Subcutaneous abdominal adipose tissue (tissue), 5 donors: ENCODE measurements at regions not wholly inside any gene's neighbourhood (a gene's known extent, or its start where the extent isn't known, plus 50 kb on each side); places are given as distances from the start of the nearest gene placed in this dataset.

Experiments
- H3K27ac ChIP-seq: one replicate; pipeline ENCODE4 v1.7.0; 2013; ENCODE audit warnings: low read depth, mild to moderate bottlenecking, inconsistent platforms, low read length, moderate library complexity
- H3K27me3 ChIP-seq, 5 donors: one replicate each; pipeline ENCODE4 v1.7.0; 2013; ENCODE audit warnings: low read length in 5 of 5, inconsistent platforms in 1 of 5; ENCODE audit not compliant: control insufficient read depth in 5 of 5, insufficient read depth in 4 of 5
- H3K36me3 ChIP-seq, 5 donors: one replicate each; pipeline ENCODE4 v1.7.0; 2013; ENCODE audit warnings: low read length in 5 of 5; ENCODE audit not compliant: control insufficient read depth in 5 of 5, insufficient read depth in 5 of 5
- H3K4me1 ChIP-seq, 5 donors: one replicate each; pipeline ENCODE4 v1.7.0; 2013; ENCODE audit warnings: low read length in 5 of 5, mild to moderate bottlenecking in 3 of 5, moderate library complexity in 1 of 5; ENCODE audit not compliant: control insufficient read depth in 5 of 5, insufficient read depth in 5 of 5
- H3K4me3 ChIP-seq, 5 donors: one replicate each; pipeline ENCODE4 v1.7.0; 2013; ENCODE audit warnings: low read length in 5 of 5, low read depth in 1 of 5
- H3K9ac ChIP-seq, 5 donors: one replicate each; pipeline ENCODE4 v1.7.0; 2013; ENCODE audit warnings: low read length in 5 of 5, mild to moderate bottlenecking in 4 of 5, moderate library complexity in 3 of 5
- H3K9me3 ChIP-seq, 5 donors: one replicate each; pipeline ENCODE4 v1.7.0; 2013; ENCODE audit warnings: low read length in 5 of 5; ENCODE audit not compliant: control insufficient read depth in 5 of 5
- donor health status: healthy.
- donor health status: healthy.
- donor health status: healthy.
- donor health status: healthy.
- donor health status: healthy.

- Histone ChIP-seq H3K36me3 (no peaks in the 10 kb centered on the region), H3K27ac (no peak overlapping the region), H3K9me3 (peaks cover 0 to 2% (median 0%) of the 10 kb centered on the region in 5 donors), H3K4me1 (no peaks in the 10 kb centered on the region), H3K4me3 (no peak overlapping the region), H3K9ac (no peak overlapping the region), H3K27me3 (no peaks in the 10 kb centered on the region)
Observed at GRCh38 chr3:18789734-18790133, 358.6 kb upstream of the KCNH8 start.

DNA sequence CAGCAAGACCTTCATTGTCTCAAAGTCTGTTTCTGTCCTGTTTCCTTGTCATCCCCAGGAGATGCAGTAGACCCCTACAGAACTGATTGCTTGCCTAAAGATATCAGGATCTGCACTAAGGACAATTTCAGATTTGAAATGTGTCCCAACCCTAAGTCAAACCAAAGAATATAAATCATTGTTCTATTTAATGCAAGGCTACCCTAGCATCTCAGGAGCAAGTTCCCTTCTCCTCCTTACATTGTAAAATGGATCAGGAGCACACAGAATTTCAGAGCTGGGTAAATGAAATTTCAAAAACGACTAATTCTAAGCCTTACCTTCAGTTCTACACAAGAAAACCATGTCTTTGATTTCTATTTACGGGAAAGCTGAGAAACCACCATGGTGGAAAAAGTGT is 360.9 kb upstream of the KCNH8 start:
- H3K4me3 ChIP-seq: no peak overlapping the region
- H3K9ac ChIP-seq: no peak overlapping the region
- H3K9me3 ChIP-seq: no peaks in the 10 kb centered on the region
- H3K36me3 ChIP-seq: no peaks in the 10 kb centered on the region
- no peaks in the 10 kb centered on the region for H3K4me1 ChIP-seq
- H3K27me3 ChIP-seq: no peaks in the 10 kb centered on the region
- no peak overlapping the region for H3K27ac ChIP-seq

GRCh38 chr3:18786650-18787323 is 361.5 kb upstream of the KCNH8 start:
- Histone ChIP-seq H3K36me3 (no peaks in the 10 kb centered on the region), H3K4me3 (no peak overlapping the region), H3K9me3 (no peaks in the 10 kb centered on the region), H3K27me3 (no peaks in the 10 kb centered on the region), H3K4me1 (no peaks in the 10 kb centered on the region), H3K9ac (no peak overlapping the region), H3K27ac (no peak overlapping the region)

DNA sequence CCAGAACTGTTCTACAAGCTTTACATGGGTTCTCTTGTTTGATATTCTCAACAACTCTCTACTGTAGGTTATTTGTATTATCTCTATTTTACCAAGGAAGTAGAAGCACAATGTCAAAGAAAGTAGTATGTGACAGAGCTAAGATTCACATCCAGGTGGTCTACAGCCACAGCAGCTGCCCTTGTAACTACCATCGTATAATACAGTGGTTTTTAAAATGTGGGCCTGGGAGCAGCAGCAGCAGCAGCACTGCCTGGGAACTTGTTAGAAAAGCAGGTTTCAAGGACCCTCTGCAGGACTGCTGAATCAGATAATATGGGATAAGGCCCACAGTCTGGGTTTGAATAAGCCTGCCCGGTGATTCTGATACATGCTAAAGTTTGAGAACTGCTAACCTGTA is 357.1 kb upstream of the SATB1 start:
- Histone ChIP-seq H3K27ac (no peak overlapping the region), H3K9ac (no peak overlapping the region), H3K4me1 (no peaks in the 10 kb centered on the region), H3K4me3 (no peak overlapping the region), H3K9me3 (no peaks in the 10 kb centered on the region), H3K36me3 (no peaks in the 10 kb centered on the region), H3K27me3 (no peaks in the 10 kb centered on the region)

DNA sequence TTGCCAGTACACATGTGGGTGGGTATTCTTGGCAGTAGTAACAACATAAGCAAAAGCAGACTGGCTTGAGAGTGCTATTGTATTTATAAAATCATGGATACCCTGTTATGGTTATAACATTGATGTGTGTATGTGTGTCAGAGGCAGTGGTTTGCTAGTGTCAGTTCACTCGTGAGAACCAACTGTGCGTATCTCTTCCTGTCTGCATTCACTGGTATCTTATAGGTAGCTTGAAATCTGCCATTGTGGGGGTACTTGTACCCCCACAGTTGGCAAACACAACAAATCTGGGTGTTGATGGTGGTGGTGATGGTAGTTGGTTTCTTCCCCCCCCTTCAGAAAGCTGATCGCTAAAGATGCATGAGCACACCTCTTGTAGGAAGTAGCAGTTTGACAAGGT is 355.8 kb upstream of the SATB1 start:
- Histone ChIP-seq H3K9me3 (no peaks in the 10 kb centered on the region), H3K36me3 (no peaks in the 10 kb centered on the region), H3K27me3 (no peaks in the 10 kb centered on the region), H3K9ac (no peak overlapping the region), H3K4me3 (no peak overlapping the region), H3K27ac (no peak overlapping the region), H3K4me1 (no peaks in the 10 kb centered on the region)

DNA sequence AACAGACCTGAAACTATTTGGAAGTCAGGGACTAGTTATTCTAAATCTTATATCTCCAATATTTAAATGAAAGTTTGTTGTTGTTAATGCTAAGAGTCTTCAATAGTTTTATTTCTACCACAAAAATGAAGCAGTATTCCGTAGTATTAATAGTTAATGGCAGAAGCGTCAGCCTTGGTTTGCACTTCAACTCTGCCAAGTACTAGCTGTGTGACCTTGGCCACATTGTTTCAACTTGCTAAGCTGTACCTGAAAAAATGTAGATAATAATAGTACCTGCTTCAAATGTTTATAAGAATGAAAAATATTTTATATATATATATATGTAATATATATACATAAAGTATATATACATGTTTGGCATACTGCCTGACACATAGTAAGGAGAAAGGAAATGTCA is 354.6 kb upstream of the SATB1 start:
- H3K9me3 ChIP-seq: no peaks in the 10 kb centered on the region
- no peaks in the 10 kb centered on the region for H3K4me1 ChIP-seq
- no peak overlapping the region for H3K27ac ChIP-seq
- no peaks in the 10 kb centered on the region for H3K36me3 ChIP-seq
- H3K4me3 ChIP-seq: no peak overlapping the region
- H3K9ac ChIP-seq: no peak overlapping the region
- no peaks in the 10 kb centered on the region for H3K27me3 ChIP-seq

- H3K4me1 ChIP-seq: no peaks in the 10 kb centered on the region
- no peak overlapping the region for H3K9ac ChIP-seq
- no peaks in the 10 kb centered on the region for H3K27me3 ChIP-seq
- no peaks in the 10 kb centered on the region for H3K9me3 ChIP-seq
- H3K36me3 ChIP-seq: no peaks in the 10 kb centered on the region
- no peak overlapping the region for H3K4me3 ChIP-seq
- H3K27ac ChIP-seq: no peak overlapping the region
Observed at GRCh38 chr3:18778598-18778997, 353.5 kb upstream of the SATB1 start.

DNA sequence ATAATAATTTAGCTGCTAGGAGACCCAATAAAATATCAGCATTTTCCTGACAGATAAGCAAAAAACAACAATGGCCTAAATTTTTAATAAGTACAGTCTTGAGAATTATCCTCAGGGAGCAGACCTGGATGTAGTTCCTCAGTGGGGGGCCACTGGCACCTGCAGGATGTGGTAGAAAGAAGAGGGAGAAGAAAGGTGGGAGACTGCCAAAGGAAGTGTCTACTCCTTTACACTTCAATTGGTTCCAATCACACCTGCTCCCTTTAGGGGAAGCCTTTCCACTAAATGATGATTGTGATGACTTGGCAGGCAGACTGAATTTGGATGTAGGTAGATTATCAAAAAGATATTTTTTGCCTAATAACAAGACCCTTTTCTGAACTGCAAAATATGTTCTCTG is 353.0 kb upstream of the SATB1 start:
- H3K9me3 ChIP-seq: no peaks in the 10 kb centered on the region
- H3K36me3 ChIP-seq: no peaks in the 10 kb centered on the region
- H3K4me3 ChIP-seq: no peak overlapping the region
- no peaks in the 10 kb centered on the region for H3K4me1 ChIP-seq
- no peak overlapping the region for H3K27ac ChIP-seq
- H3K9ac ChIP-seq: no peak overlapping the region
- H3K27me3 ChIP-seq: no peaks in the 10 kb centered on the region

- no peaks in the 10 kb centered on the region for H3K4me1 ChIP-seq
- no peak overlapping the region for H3K27ac ChIP-seq
- no peaks in the 10 kb centered on the region for H3K27me3 ChIP-seq
- H3K36me3 ChIP-seq: no peaks in the 10 kb centered on the region
- H3K9me3 ChIP-seq: no peaks in the 10 kb centered on the region
- no peak overlapping the region for H3K9ac ChIP-seq
- H3K4me3 ChIP-seq: no peak overlapping the region
Observed at GRCh38 chr3:18775501-18775900, 350.4 kb upstream of the SATB1 start.

DNA sequence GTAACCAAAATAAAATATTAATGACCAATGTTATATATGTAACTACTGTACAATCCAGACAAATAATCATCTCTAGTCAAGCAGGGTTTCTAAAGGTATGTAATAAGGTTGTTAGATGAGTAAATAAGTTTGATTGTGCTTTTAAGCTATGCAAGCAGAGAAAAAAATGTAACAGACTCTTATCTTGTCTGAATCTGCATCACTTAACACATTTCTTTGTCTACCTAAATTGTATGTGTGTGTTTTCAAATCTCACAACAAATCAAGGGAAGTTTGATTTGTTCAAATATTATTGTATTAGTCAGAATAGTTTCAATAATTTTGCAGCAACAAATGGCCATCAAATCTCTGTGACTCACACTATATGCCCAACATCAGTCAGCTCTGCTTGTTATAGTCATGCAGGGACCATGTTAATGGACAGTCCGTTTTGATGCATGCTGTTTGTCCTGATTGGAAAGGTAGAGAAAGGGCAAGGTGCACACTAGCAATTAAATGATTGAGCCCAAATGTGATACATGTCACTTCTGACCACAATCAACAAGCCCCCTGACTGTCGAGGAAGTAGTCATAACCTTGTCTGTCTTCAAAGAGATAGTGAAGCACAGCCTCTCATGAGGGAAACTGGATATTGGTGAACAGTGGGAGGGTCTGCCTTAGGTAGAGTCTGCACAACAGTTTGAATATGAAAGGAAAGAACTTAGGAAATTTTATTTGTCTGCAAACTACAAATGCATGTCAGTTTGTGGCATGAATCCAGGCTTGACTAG is 349.4 kb upstream of the SATB1 start:
- H3K4me3 ChIP-seq: no peak overlapping the region
- H3K4me1 ChIP-seq: no peaks in the 10 kb centered on the region
- no peak overlapping the region for H3K9ac ChIP-seq
- no peaks in the 10 kb centered on the region for H3K36me3 ChIP-seq
- no peak overlapping the region for H3K27ac ChIP-seq
- no peaks in the 10 kb centered on the region for H3K9me3 ChIP-seq
- H3K27me3 ChIP-seq: no peaks in the 10 kb centered on the region
